Natural killer cell (primary cell): ENCODE measurements at regions not wholly inside any gene's neighbourhood (a gene's known extent, or its start where the extent isn't known, plus 50 kb on each side); places are given as distances from the start of the nearest gene placed in this dataset.

ENCODE experiments used
- ATAC-seq, 3 donors: fragments of 150-1000 bp in 2 of 3; fragments of 200-7000 bp in 1 of 3; cut with Tn5 transposase; 1 replicate in 1 of 3; 2 replicates in 2 of 3; pipeline ENCODE4 v1.10.0; 2021; ENCODE audit warnings: mild to moderate bottlenecking in 2 of 3, moderate library complexity in 2 of 3
- DNase-seq, 2 donors: peaks; one replicate each; pipeline versions ENCODE4 v3.0.0 to v3.0.0-alpha.2; 2013 to 2021; ENCODE audit warnings: mixed read lengths in 1 of 2
- H3K27ac ChIP-seq: one replicate; pipeline ENCODE4 v1.5.1; 2013; ENCODE audit warnings: mild to moderate bottlenecking, low read length
- H3K27me3 ChIP-seq: one replicate; pipeline ENCODE4 v1.6.1; 2013; ENCODE audit warnings: low read length; ENCODE audit not compliant: control insufficient read depth, insufficient read depth
- H3K36me3 ChIP-seq: one replicate; pipeline ENCODE4 v1.6.1; 2013; ENCODE audit warnings: low read length; ENCODE audit not compliant: control insufficient read depth, insufficient read depth
- H3K4me1 ChIP-seq: one replicate; pipeline ENCODE4 v1.6.1; 2013; ENCODE audit warnings: low read length; ENCODE audit not compliant: control insufficient read depth, insufficient read depth
- H3K4me3 ChIP-seq: one replicate; pipeline ENCODE4 v1.5.1; 2013; ENCODE audit warnings: low read length
- H3K9me3 ChIP-seq: one replicate; pipeline ENCODE4 v1.6.1; 2013; ENCODE audit warnings: low read length; ENCODE audit not compliant: control insufficient read depth, insufficient read depth
- H3K27ac Mint-ChIP-seq, 2 donors: one replicate each; pipeline ENCODE4 v1.8.0; 2022; ENCODE audit warnings: mild to moderate bottlenecking in 2 of 2, mixed read lengths in 2 of 2, moderate library complexity in 1 of 2
- H3K27me3 Mint-ChIP-seq, 2 donors: one replicate each; pipeline ENCODE4 v1.8.0; 2022; ENCODE audit warnings: low read depth in 2 of 2, mixed read lengths in 2 of 2
- H3K36me3 Mint-ChIP-seq: one replicate; pipeline ENCODE4 v1.8.0; 2022; ENCODE audit warnings: mixed read lengths
- H3K4me1 Mint-ChIP-seq, 2 donors: one replicate each; pipeline ENCODE4 v1.8.0; 2022; ENCODE audit warnings: mixed read lengths in 2 of 2
- H3K4me3 Mint-ChIP-seq: one replicate; pipeline ENCODE4 v1.8.0; 2022; ENCODE audit warnings: mild to moderate bottlenecking, moderate library complexity, mixed read lengths
- H3K9me3 Mint-ChIP-seq, 2 donors: one replicate each; pipeline ENCODE4 v1.8.0; 2022; ENCODE audit warnings: mixed read lengths in 2 of 2
- CTCF ChIP-seq: fragments of 200-600 bp; IDR thresholded peaks from one replicate; pipeline ENCODE4 v1.8.0; 2022; ENCODE audit warnings: antibody characterized with exemption
- WGBS: methylation state at CpG from one replicate; pipeline ENCODE4 v1.1.7; 2013; ENCODE audit warnings: missing lambda C conversion rate; ENCODE audit not compliant: insufficient coverage; 5-methylcytosine and 5-hydroxymethylcytosine counted together
- intact Hi-C: fragments of 100-400 bp; cut with micrococcal nuclease; formaldehyde crosslinking; loops from one replicate; pipeline ENCODE4 v1.14.2; 2022

GRCh38 chr3:139778682-139779233, 101.0 kb upstream of the NMNAT3 start:
- H3K4me1 Mint-ChIP-seq = no peaks in the 10 kb centered on the region
- no peaks in the 10 kb centered on the region for H3K36me3 Mint-ChIP-seq
- no peak overlapping the region for H3K27ac ChIP-seq
- no peaks in the 10 kb centered on the region for H3K27me3 Mint-ChIP-seq
- no peaks in the 10 kb centered on the region for H3K9me3 ChIP-seq
- H3K27me3 ChIP-seq = no peaks in the 10 kb centered on the region
- H3K36me3 ChIP-seq = no peaks in the 10 kb centered on the region
- H3K4me3 ChIP-seq = no peak overlapping the region
- ATAC-seq = no peak
- intact Hi-C loops = no loop called here
- H3K27ac Mint-ChIP-seq = no peak overlapping the region
- H3K9me3 Mint-ChIP-seq = no peaks in the 10 kb centered on the region
- H3K4me1 ChIP-seq = no peaks in the 10 kb centered on the region
- DNase-seq = no peak
- no peak overlapping the region for H3K4me3 Mint-ChIP-seq
- WGBS = 88% methylated on average over 10 of the region's 10 CpGs
- no peak for TF ChIP-seq CTCF

- no peak for TF ChIP-seq CTCF
- H3K9me3 Mint-ChIP-seq = no peaks in the 10 kb centered on the region
- H3K4me3 Mint-ChIP-seq = no peak overlapping the region
- no peaks in the 10 kb centered on the region for H3K27me3 Mint-ChIP-seq
- Histone ChIP-seq H3K4me1 (no peaks in the 10 kb centered on the region), H3K36me3 (no peaks in the 10 kb centered on the region), H3K9me3 (no peaks in the 10 kb centered on the region), H3K27ac (no peak overlapping the region), H3K27me3 (no peaks in the 10 kb centered on the region), H3K4me3 (no peak overlapping the region)
- 61% methylated on average over 6 of the region's 7 CpGs for WGBS
- no peaks in the 10 kb centered on the region for H3K4me1 Mint-ChIP-seq
- intact Hi-C loops = no loop called here
- DNase-seq = no peak
- no peaks in the 10 kb centered on the region for H3K36me3 Mint-ChIP-seq
- no peak for ATAC-seq
- H3K27ac Mint-ChIP-seq = no peak overlapping the region
Observed at GRCh38 chr3:139774560-139775302, 97.0 kb upstream of the NMNAT3 start.

GRCh38 chr3:139772539-139773500, 95.0 kb upstream of the NMNAT3 start:
- H3K27ac Mint-ChIP-seq = no peak overlapping the region
- H3K4me3 Mint-ChIP-seq = no peak overlapping the region
- Histone ChIP-seq H3K27me3 (no peaks in the 10 kb centered on the region), H3K27ac (no peak overlapping the region), H3K4me1 (no peaks in the 10 kb centered on the region), H3K36me3 (no peaks in the 10 kb centered on the region), H3K9me3 (no peaks in the 10 kb centered on the region), H3K4me3 (no peak overlapping the region)
- ATAC-seq = no peak
- no peak for DNase-seq
- no peaks in the 10 kb centered on the region for H3K27me3 Mint-ChIP-seq
- no peaks in the 10 kb centered on the region for H3K4me1 Mint-ChIP-seq
- TF ChIP-seq CTCF = no peak
- intact Hi-C loops = no loop called here
- WGBS = 63% methylated on average over 4 of the region's 7 CpGs
- H3K36me3 Mint-ChIP-seq = no peaks in the 10 kb centered on the region
- H3K9me3 Mint-ChIP-seq = no peaks in the 10 kb centered on the region
